ENCODE measurements at regions not wholly inside any gene's neighbourhood (a gene's known extent, or its start where the extent isn't known, plus 50 kb on each side); places are given as distances from the start of the nearest gene placed in this dataset.

GRCh38 chr15:93917181-93917580 lies 314.2 kb upstream of the MCTP2 start:
- Histone ChIP-seq H3K4me1 (ENCODE audit: insufficient read depth, poor library complexity, severe bottlenecking) (no peaks in the 10 kb centered on the region), H3K9me3 (ENCODE audit: severe bottlenecking) (no peaks in the 10 kb centered on the region), H3K27me3 (ENCODE audit: insufficient read depth, poor library complexity, severe bottlenecking) (no peaks in the 10 kb centered on the region), H3K27ac (ENCODE audit: poor library complexity, severe bottlenecking) (no peak overlapping the region), H3K4me3 (ENCODE audit: severe bottlenecking) (no peak overlapping the region), H3K36me3 (ENCODE audit: low read depth) (no peaks in the 10 kb centered on the region)
- DNase-seq (ENCODE audit: low spot score) (no peak), ATAC-seq (ENCODE audit: low read depth) (no peak)
- no peak for TF ChIP-seq CTCF (IDR thresholded peaks at IDR 0.05; ENCODE audit: poor library complexity, severe bottlenecking)

DNA sequence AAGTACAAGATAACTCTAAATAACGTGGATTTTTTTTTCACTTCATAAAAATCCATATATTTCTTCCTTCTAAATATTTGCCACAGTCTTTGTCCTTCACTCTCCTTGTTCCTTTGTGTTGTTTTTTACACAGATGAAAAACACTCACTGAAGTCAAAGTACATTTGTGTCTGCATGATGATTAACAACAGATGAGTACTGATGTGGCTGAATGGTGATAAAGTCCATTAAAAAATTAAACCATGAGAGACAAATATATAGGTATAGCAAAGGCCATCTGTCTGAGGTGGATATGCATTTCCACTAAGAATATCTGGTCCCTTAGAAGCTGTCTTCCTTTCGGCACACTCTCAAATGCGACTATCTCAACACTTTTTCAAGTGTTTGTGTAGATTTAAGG lies 317.5 kb upstream of the MCTP2 start:
- Histone ChIP-seq H3K4me3 (ENCODE audit: severe bottlenecking) (no peak overlapping the region), H3K4me1 (ENCODE audit: insufficient read depth, poor library complexity, severe bottlenecking) (no peaks in the 10 kb centered on the region), H3K27me3 (ENCODE audit: insufficient read depth, poor library complexity, severe bottlenecking) (no peaks in the 10 kb centered on the region), H3K9me3 (ENCODE audit: severe bottlenecking) (no peaks in the 10 kb centered on the region), H3K27ac (ENCODE audit: poor library complexity, severe bottlenecking) (no peak overlapping the region), H3K36me3 (ENCODE audit: low read depth) (no peaks in the 10 kb centered on the region)
- no peak for TF ChIP-seq CTCF (IDR thresholded peaks at IDR 0.05; ENCODE audit: poor library complexity, severe bottlenecking)
- ATAC-seq (ENCODE audit: low read depth) (no peak), DNase-seq (ENCODE audit: low spot score) (no peak)

GRCh38 chr15:93913310-93913709 lies 318.1 kb upstream of the MCTP2 start:
- Histone ChIP-seq H3K4me1 (ENCODE audit: insufficient read depth, poor library complexity, severe bottlenecking) (no peaks in the 10 kb centered on the region), H3K4me3 (ENCODE audit: severe bottlenecking) (no peak overlapping the region), H3K27ac (ENCODE audit: poor library complexity, severe bottlenecking) (no peak overlapping the region), H3K9me3 (ENCODE audit: severe bottlenecking) (no peaks in the 10 kb centered on the region), H3K27me3 (ENCODE audit: insufficient read depth, poor library complexity, severe bottlenecking) (no peaks in the 10 kb centered on the region), H3K36me3 (ENCODE audit: low read depth) (no peaks in the 10 kb centered on the region)
- DNase-seq (ENCODE audit: low spot score) (no peak), ATAC-seq (ENCODE audit: low read depth) (no peak)
- TF ChIP-seq CTCF (IDR thresholded peaks at IDR 0.05; ENCODE audit: poor library complexity, severe bottlenecking), result no peak

- Histone ChIP-seq H3K4me1 (ENCODE audit: insufficient read depth, poor library complexity, severe bottlenecking) (no peaks in the 10 kb centered on the region), H3K27ac (ENCODE audit: poor library complexity, severe bottlenecking) (no peak overlapping the region), H3K27me3 (ENCODE audit: insufficient read depth, poor library complexity, severe bottlenecking) (no peaks in the 10 kb centered on the region), H3K36me3 (ENCODE audit: low read depth) (no peaks in the 10 kb centered on the region), H3K4me3 (ENCODE audit: severe bottlenecking) (no peak overlapping the region), H3K9me3 (ENCODE audit: severe bottlenecking) (no peaks in the 10 kb centered on the region)
- DNase-seq (ENCODE audit: low spot score) (no peak), ATAC-seq (ENCODE audit: low read depth) (peak; percentile 15; the same call in 1 of the 3 replicates)
- no peak for TF ChIP-seq CTCF (IDR thresholded peaks at IDR 0.05; ENCODE audit: poor library complexity, severe bottlenecking)
These were observed 330.6 kb upstream of the MCTP2 start for GRCh38 chr15:93900476-93901400.

GRCh38 chr15:93899817-93900216 lies 331.5 kb upstream of the MCTP2 start:
- no peaks in the 10 kb centered on the region for H3K36me3 ChIP-seq (ENCODE audit: low read depth)
- DNase-seq (ENCODE audit: low spot score) (no peak), ATAC-seq (ENCODE audit: low read depth) (0 out of 3 replicates have a peak, but pooled peaks have one; percentile 17)
- no peak overlapping the region for H3K27ac ChIP-seq (ENCODE audit: poor library complexity, severe bottlenecking)
- no peaks in the 10 kb centered on the region for H3K9me3 ChIP-seq (ENCODE audit: severe bottlenecking)
- no peaks in the 10 kb centered on the region for H3K4me1 ChIP-seq (ENCODE audit: insufficient read depth, poor library complexity, severe bottlenecking)
- no peak for TF ChIP-seq CTCF (IDR thresholded peaks at IDR 0.05; ENCODE audit: poor library complexity, severe bottlenecking)
- no peak overlapping the region for H3K4me3 ChIP-seq (ENCODE audit: severe bottlenecking)
- no peaks in the 10 kb centered on the region for H3K27me3 ChIP-seq (ENCODE audit: insufficient read depth, poor library complexity, severe bottlenecking)

All from RWPE2 (cell line).